Neural cell (in vitro differentiated cells): ENCODE measurements at regions not wholly inside any gene's neighbourhood (a gene's known extent, or its start where the extent isn't known, plus 50 kb on each side); places are given as distances from the start of the nearest gene placed in this dataset.

Experiments used
- H2AFZ ChIP-seq: fragments of 200-600, 300-800 bp; sonication (generic), shearing (Covaris generic); 2 replicates; pipeline ENCODE4 v1.6.0; 2014; ENCODE audit warnings: low read depth, mild to moderate bottlenecking, antibody characterized with exemption, low read length, moderate library complexity
- H3F3A ChIP-seq: fragments of 200-600 bp; shearing (Covaris generic); 2 replicates; pipeline ENCODE4 v1.6.1; 2016; ENCODE audit warnings: mild to moderate bottlenecking, moderate library complexity, mixed read lengths, antibody characterized with exemption, low read length; ENCODE audit not compliant: insufficient read depth, poor library complexity, severe bottlenecking
- H3K27ac ChIP-seq: fragments of 200-600, 300-800 bp; sonication (generic), shearing (Covaris generic); 2 replicates; pipeline ENCODE4 v1.5.1; 2014; ENCODE audit warnings: mild to moderate bottlenecking, low read length, moderate library complexity
- H3K27me3 ChIP-seq: fragments of 300-800, 200-600 bp; sonication (generic), shearing (Covaris generic); 2 replicates; pipeline ENCODE4 v1.6.0; 2014; ENCODE audit warnings: mild to moderate bottlenecking, low read depth, low read length, moderate library complexity; ENCODE audit not compliant: insufficient read depth
- H3K36me3 ChIP-seq: fragments of 300-800, 200-600 bp; sonication (generic), shearing (Covaris generic); 2 replicates; pipeline ENCODE4 v1.5.1; 2014; ENCODE audit warnings: mild to moderate bottlenecking, antibody characterized with exemption, low read length, moderate library complexity; ENCODE audit not compliant: insufficient read depth
- H3K4me2 ChIP-seq: fragments of 300-800, 200-600 bp; sonication (generic), shearing (Covaris generic); 2 replicates; pipeline ENCODE4 v1.6.0; 2014; ENCODE audit warnings: mild to moderate bottlenecking, low read length
- H3K4me3 ChIP-seq: fragments of 300-800, 200-600 bp; sonication (generic), shearing (Covaris generic); 2 replicates; pipeline ENCODE4 v1.5.1; 2014; ENCODE audit warnings: mild to moderate bottlenecking, low read length, moderate library complexity
- H3K79me2 ChIP-seq: fragments of 200-600 bp; shearing (Covaris generic); replicated peaks from 2 replicates; pipeline ENCODE4 v1.6.0; 2014; ENCODE audit warnings: mild to moderate bottlenecking, low read length, moderate library complexity; ENCODE audit not compliant: insufficient read depth
- H3K9ac ChIP-seq: fragments of 300-800, 200-600 bp; sonication (generic), shearing (Covaris generic); 2 replicates; pipeline ENCODE4 v1.6.1; 2016; ENCODE audit warnings: mild to moderate bottlenecking, low read length, mixed read lengths
- H3K9me2 ChIP-seq: fragments of 200-600 bp; shearing (Covaris generic); 2 replicates; pipeline ENCODE4 v1.6.1; 2016; ENCODE audit warnings: mild to moderate bottlenecking, low read length, mixed read lengths; ENCODE audit not compliant: insufficient read depth
- H3K9me3 ChIP-seq: fragments of 200-600, 300-800 bp; sonication (generic), shearing (Covaris generic); 2 replicates; pipeline ENCODE4 v1.6.1; 2016; ENCODE audit warnings: mild to moderate bottlenecking, mixed run types, low read length, moderate library complexity, mixed read lengths
- H4K20me1 ChIP-seq: fragments of 200-600 bp; shearing (Covaris generic); 2 replicates; pipeline ENCODE4 v1.6.1; 2016; ENCODE audit warnings: mild to moderate bottlenecking, mixed run types; ENCODE audit not compliant: insufficient read depth
- EP300 ChIP-seq: fragments of 450-650 bp; conservative IDR thresholded peaks from 2 replicates; pipeline ENCODE4 v1.6.1; 2014; ENCODE audit warnings: antibody characterized with exemption, mild to moderate bottlenecking, moderate library complexity; ENCODE audit not compliant: poor library complexity, severe bottlenecking
- EZH2 ChIP-seq: fragments of 200-600, 300-800 bp; shearing (Covaris generic), sonication (generic); IDR thresholded peaks from 2 replicates; pipeline ENCODE4 v1.6.1; 2014; ENCODE audit warnings: antibody characterized with exemption, low read length, borderline replicate concordance, mild to moderate bottlenecking; ENCODE audit not compliant: insufficient read depth, poor library complexity, severe bottlenecking
- MXI1 ChIP-seq: fragments of 450-650 bp; conservative IDR thresholded peaks from 2 replicates; pipeline ENCODE4 v1.6.1; 2014; ENCODE audit warnings: antibody characterized with exemption, mild to moderate bottlenecking; ENCODE audit not compliant: poor library complexity, severe bottlenecking
- POLR2AphosphoS5 ChIP-seq: IDR thresholded peaks from 2 replicates; pipeline ENCODE4 v1.6.1; 2012
- RAD21 ChIP-seq: fragments of 450-650 bp; conservative IDR thresholded peaks from 2 replicates; pipeline ENCODE4 v1.6.1; 2014; ENCODE audit warnings: antibody characterized with exemption, mild to moderate bottlenecking, moderate library complexity
- SMC3 ChIP-seq: fragments of 450-650 bp; conservative IDR thresholded peaks from 2 replicates; pipeline ENCODE4 v1.6.1; 2014; ENCODE audit warnings: antibody characterized with exemption, mild to moderate bottlenecking, moderate library complexity; ENCODE audit not compliant: poor library complexity
- TAF1 ChIP-seq: IDR thresholded peaks from 2 replicates; pipeline ENCODE4 v1.6.1; 2012; ENCODE audit warnings: low read depth
- TF ChIP-seq, protein P1 (sequence below): fragments of 450-650 bp; IDR thresholded peaks from 2 replicates; pipeline ENCODE4 v1.5.1; 2014; ENCODE audit warnings: antibody characterized with exemption, mild to moderate bottlenecking, moderate library complexity; ENCODE audit not compliant: poor library complexity, severe bottlenecking
- TF ChIP-seq, protein P2 (sequence below): IDR thresholded peaks from 2 replicates; pipeline ENCODE4 v1.6.1; 2012; ENCODE audit warnings: borderline replicate concordance

DNA sequence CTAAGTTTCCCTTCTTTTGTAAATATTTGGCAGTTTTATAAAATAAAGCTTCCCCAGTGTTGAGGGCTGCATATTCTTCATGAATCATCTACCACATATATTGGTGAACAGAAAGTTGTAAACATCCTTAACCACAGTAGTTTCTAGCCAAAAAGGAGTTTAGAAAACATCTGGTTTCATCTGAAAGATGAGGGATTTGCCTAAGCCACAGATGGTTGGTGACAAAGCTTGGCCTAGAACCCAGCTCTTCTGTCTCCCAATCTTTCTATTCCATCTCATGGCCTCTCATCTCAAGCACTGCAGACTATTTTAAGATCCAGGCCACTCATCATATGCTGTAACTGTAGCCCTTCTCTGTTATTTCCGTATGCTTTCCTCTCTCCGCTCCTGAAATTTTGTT is 232.3 kb upstream of the TRPM3 start:
- TF ChIP-seq MXI1 = no peak
- Histone ChIP-seq H4K20me1 (no peaks in the 10 kb centered on the region), H3K4me3 (no peak overlapping the region), H3K79me2 (no peaks in the 10 kb centered on the region), H3K36me3 (no peaks in the 10 kb centered on the region), H3F3A (no peaks in the 10 kb centered on the region), H2AFZ (no peak overlapping the region), H3K27me3 (no peaks in the 10 kb centered on the region), H3K9me2 (no peaks in the 10 kb centered on the region), H3K4me2 (no peak overlapping the region), H3K9me3 (no peaks in the 10 kb centered on the region), H3K9ac (no peak overlapping the region), H3K27ac (no peak overlapping the region)

DNA sequence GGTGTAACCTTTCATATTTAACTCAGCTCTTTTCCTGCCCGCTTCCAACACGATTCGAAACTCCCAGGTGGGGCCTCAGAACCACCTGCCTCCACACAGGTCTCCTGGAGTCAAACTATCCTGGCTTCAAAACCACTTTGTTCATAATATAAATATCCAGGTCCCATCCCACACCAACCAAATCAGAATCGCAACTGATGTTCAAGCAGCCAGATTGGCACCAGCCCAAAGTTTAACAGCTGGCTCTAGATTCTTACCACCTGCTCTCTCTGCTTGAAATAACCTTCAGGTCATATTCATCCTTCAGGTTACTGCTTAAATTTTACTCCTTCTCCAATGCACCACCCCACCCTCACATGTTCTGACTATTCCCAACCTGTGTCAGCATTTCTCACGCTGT is 231.4 kb upstream of the TRPM3 start:
- Histone ChIP-seq H3F3A (no peaks in the 10 kb centered on the region), H3K9ac (no peak overlapping the region), H3K4me2 (no peak overlapping the region), H3K4me3 (no peak overlapping the region), H3K27ac (no peak overlapping the region), H3K27me3 (no peaks in the 10 kb centered on the region), H3K9me3 (no peaks in the 10 kb centered on the region), H2AFZ (no peak overlapping the region), H3K9me2 (no peaks in the 10 kb centered on the region), H3K36me3 (no peaks in the 10 kb centered on the region), H3K79me2 (no peaks in the 10 kb centered on the region), H4K20me1 (no peaks in the 10 kb centered on the region)
- no peak for TF ChIP-seq MXI1
- TF ChIP-seq, protein P1, sequence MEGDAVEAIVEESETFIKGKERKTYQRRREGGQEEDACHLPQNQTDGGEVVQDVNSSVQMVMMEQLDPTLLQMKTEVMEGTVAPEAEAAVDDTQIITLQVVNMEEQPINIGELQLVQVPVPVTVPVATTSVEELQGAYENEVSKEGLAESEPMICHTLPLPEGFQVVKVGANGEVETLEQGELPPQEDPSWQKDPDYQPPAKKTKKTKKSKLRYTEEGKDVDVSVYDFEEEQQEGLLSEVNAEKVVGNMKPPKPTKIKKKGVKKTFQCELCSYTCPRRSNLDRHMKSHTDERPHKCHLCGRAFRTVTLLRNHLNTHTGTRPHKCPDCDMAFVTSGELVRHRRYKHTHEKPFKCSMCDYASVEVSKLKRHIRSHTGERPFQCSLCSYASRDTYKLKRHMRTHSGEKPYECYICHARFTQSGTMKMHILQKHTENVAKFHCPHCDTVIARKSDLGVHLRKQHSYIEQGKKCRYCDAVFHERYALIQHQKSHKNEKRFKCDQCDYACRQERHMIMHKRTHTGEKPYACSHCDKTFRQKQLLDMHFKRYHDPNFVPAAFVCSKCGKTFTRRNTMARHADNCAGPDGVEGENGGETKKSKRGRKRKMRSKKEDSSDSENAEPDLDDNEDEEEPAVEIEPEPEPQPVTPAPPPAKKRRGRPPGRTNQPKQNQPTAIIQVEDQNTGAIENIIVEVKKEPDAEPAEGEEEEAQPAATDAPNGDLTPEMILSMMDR = no peak
- TF ChIP-seq POLR2AphosphoS5 = no peak
- TF ChIP-seq, protein P2, sequence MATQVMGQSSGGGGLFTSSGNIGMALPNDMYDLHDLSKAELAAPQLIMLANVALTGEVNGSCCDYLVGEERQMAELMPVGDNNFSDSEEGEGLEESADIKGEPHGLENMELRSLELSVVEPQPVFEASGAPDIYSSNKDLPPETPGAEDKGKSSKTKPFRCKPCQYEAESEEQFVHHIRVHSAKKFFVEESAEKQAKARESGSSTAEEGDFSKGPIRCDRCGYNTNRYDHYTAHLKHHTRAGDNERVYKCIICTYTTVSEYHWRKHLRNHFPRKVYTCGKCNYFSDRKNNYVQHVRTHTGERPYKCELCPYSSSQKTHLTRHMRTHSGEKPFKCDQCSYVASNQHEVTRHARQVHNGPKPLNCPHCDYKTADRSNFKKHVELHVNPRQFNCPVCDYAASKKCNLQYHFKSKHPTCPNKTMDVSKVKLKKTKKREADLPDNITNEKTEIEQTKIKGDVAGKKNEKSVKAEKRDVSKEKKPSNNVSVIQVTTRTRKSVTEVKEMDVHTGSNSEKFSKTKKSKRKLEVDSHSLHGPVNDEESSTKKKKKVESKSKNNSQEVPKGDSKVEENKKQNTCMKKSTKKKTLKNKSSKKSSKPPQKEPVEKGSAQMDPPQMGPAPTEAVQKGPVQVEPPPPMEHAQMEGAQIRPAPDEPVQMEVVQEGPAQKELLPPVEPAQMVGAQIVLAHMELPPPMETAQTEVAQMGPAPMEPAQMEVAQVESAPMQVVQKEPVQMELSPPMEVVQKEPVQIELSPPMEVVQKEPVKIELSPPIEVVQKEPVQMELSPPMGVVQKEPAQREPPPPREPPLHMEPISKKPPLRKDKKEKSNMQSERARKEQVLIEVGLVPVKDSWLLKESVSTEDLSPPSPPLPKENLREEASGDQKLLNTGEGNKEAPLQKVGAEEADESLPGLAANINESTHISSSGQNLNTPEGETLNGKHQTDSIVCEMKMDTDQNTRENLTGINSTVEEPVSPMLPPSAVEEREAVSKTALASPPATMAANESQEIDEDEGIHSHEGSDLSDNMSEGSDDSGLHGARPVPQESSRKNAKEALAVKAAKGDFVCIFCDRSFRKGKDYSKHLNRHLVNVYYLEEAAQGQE = no peak
- no peak for TF ChIP-seq TAF1
- TF ChIP-seq EP300 = no peak
- TF ChIP-seq RAD21 = no peak
- TF ChIP-seq SMC3 = no peak
- no peak for TF ChIP-seq EZH2

DNA sequence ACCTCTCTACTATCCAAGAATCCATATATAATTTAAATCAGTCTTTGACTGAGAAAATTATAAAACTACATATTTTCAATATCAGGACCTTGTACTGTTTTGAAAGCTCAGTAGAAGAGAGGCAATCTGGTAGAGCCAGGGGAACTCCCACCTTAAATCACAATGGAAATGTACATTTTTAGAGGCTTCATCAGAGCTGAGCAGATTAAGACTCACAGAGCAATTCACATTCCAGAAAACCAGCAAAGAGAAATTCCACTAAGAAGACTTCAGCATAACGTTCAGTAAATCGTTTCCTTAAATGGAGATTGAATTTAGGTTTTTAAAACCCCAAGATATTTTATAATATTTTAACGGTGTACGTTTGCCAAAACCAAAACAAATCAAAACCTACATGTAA is 227.8 kb upstream of the TRPM3 start:
- Histone ChIP-seq H3K9ac (no peak overlapping the region), H3K4me3 (no peak overlapping the region), H3K79me2 (no peaks in the 10 kb centered on the region), H3K36me3 (no peaks in the 10 kb centered on the region), H3K27ac (no peak overlapping the region), H3K27me3 (no peaks in the 10 kb centered on the region), H3F3A (no peaks in the 10 kb centered on the region), H3K4me2 (no peak overlapping the region), H2AFZ (no peak overlapping the region), H3K9me3 (no peaks in the 10 kb centered on the region), H4K20me1 (no peaks in the 10 kb centered on the region), H3K9me2 (no peaks in the 10 kb centered on the region)
- TF ChIP-seq EZH2 = no peak
- TF ChIP-seq MXI1 = no peak
- no peak for TF ChIP-seq SMC3
- TF ChIP-seq, protein P2 = no peak
- TF ChIP-seq RAD21 = no peak
